ENCODE measurements at regions not wholly inside any gene's neighbourhood (a gene's known extent, or its start where the extent isn't known, plus 50 kb on each side); places are given as distances from the start of the nearest gene placed in this dataset.

- TF ChIP-seq MAX (IDR thresholded peaks at IDR 0.05; ENCODE audit: low read depth, low read length), result no peak
- no peak for TF ChIP-seq CTCF (IDR thresholded peaks at IDR 0.05; ENCODE audit: low read depth, low read length)
- no peak for TF ChIP-seq POLR2A (IDR thresholded peaks at IDR 0.05; ENCODE audit: extremely low read depth, insufficient read length)
- DNase-seq (ENCODE audit: low read depth), result no peak
- H3K4me3 ChIP-seq (ENCODE audit: low read depth, low read length), result no peak overlapping the region
Measured at GRCh38 chr1:30310966-30311742, 412.2 kb downstream of the MATN1 start.

- no peak for DNase-seq (ENCODE audit: low read depth)
- no peak for TF ChIP-seq MYC (IDR thresholded peaks at IDR 0.05; ENCODE audit: low read depth, low read length)
Measured at GRCh38 chr1:30307182-30307581, 416.2 kb downstream of the MATN1 start.

GRCh38 chr1:30305519-30305918, 417.9 kb downstream of the MATN1 start:
- H3K4me3 ChIP-seq (ENCODE audit: low read depth, low read length), result no peak overlapping the region
- DNase-seq (ENCODE audit: low read depth), result no peak
- TF ChIP-seq MYC (IDR thresholded peaks at IDR 0.05; ENCODE audit: low read depth, low read length) (no peak), POLR2A (IDR thresholded peaks at IDR 0.05; ENCODE audit: extremely low read depth, insufficient read length) (no peak), MAX (IDR thresholded peaks at IDR 0.05; ENCODE audit: low read depth, low read length) (no peak), CTCF (IDR thresholded peaks at IDR 0.05; ENCODE audit: low read depth, low read length) (no peak)

More at GRCh38 chr1:30307182-30307581, 416.2 kb downstream of the MATN1 start:
- no peak overlapping the region for H3K4me3 ChIP-seq (ENCODE audit: low read depth, low read length)

- H3K4me3 ChIP-seq (ENCODE audit: low read depth, low read length), result no peak overlapping the region
- no peak for DNase-seq (ENCODE audit: low read depth)
- TF ChIP-seq CTCF (IDR thresholded peaks at IDR 0.05; ENCODE audit: low read depth, low read length) (no peak), POLR2A (IDR thresholded peaks at IDR 0.05; ENCODE audit: extremely low read depth, insufficient read length) (no peak), MAX (IDR thresholded peaks at IDR 0.05; ENCODE audit: low read depth, low read length) (no peak), MYC (IDR thresholded peaks at IDR 0.05; ENCODE audit: low read depth, low read length) (no peak)
Measured at GRCh38 chr1:30305061-30305460, 418.3 kb downstream of the MATN1 start.

- no peak for DNase-seq (ENCODE audit: low read depth)
- no peak for TF ChIP-seq MYC (IDR thresholded peaks at IDR 0.05; ENCODE audit: low read depth, low read length)
- no peak for TF ChIP-seq MAX (IDR thresholded peaks at IDR 0.05; ENCODE audit: low read depth, low read length)
- no peak for TF ChIP-seq POLR2A (IDR thresholded peaks at IDR 0.05; ENCODE audit: extremely low read depth, insufficient read length)
- TF ChIP-seq CTCF (IDR thresholded peaks at IDR 0.05; ENCODE audit: low read depth, low read length), result no peak
- H3K4me3 ChIP-seq (ENCODE audit: low read depth, low read length), result no peak overlapping the region
Measured at GRCh38 chr1:30304080-30304479, 419.3 kb downstream of the MATN1 start.

GRCh38 chr1:30303387-30303786, 420.0 kb downstream of the MATN1 start:
- DNase-seq (ENCODE audit: low read depth), result no peak
- H3K4me3 ChIP-seq (ENCODE audit: low read depth, low read length), result no peak overlapping the region
- TF ChIP-seq CTCF (IDR thresholded peaks at IDR 0.05; ENCODE audit: low read depth, low read length) (no peak), MYC (IDR thresholded peaks at IDR 0.05; ENCODE audit: low read depth, low read length) (no peak), MAX (IDR thresholded peaks at IDR 0.05; ENCODE audit: low read depth, low read length) (no peak), POLR2A (IDR thresholded peaks at IDR 0.05; ENCODE audit: extremely low read depth, insufficient read length) (no peak)

All from NB4 (cell line).